SHP77 (cell line): ENCODE measurements at regions not wholly inside any gene's neighbourhood (a gene's known extent, or its start where the extent isn't known, plus 50 kb on each side); places are given as distances from the start of the nearest gene placed in this dataset.

Experiments used
- DNase-seq, 2 experiments: peaks; one replicate each; lab custom pipeline; 2025; lab: John Stamatoyannopoulos, UW

DNA sequence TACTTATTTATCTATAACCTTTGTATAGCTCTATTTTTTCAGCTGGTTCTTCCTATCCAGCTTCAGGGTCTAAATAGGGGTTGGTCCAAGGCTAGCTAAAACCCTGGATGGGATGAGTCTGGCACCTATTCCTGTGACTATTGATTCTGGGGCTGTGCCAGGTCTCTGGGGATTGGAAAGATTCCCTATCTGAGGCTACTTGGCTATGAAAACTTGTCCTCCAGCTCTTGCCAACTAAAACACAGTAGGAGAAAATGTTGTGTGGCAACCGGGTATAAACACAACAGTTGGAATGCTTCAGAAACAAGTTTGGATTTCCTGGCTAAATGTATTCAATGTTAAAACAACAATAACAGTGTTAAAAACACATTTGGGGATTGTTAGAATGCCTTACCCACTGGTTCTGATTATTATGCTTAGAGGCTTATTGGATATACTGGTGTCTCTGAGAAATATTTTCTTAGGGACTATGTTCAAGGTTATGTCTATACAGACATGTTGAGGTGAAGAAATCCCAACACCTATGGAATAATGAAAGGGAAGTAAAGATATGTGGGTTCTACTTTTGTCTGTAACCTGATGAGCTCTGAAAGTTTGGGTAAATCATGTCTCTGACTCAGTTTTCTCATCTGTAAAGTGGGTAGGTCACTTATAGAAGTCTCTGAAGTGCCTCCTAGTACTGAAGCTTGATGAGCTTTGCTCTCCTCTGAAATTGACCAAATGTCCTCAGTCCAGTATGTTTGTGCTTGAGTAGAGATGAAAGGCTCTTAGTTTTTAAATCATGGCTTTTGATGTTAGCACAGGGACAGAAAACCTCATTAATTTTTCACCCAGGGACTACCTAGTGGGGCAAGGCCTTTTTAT, 460.7 kb downstream of the MTX2 start:
- DNase-seq: peak; percentile 9 to 15

DNA sequence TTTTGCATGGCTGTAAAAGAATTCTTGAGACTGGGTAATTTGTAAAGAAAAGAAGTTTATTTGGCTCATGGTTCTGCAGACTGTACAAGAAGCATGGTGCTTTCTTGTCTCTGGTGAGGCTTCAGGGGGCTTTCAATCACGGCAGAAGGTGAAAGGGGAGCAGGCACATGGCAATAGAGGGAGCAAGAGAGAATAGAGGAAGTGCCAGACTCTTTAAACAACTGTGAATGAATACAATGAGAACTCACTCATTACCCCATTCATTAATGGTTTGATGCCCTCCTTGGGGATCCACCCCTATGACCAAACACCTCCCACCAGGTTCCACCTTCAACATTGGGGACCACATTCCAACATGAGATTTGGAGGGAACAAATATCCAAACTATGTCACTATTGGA, 463.5 kb downstream of the MTX2 start:
- no peak for DNase-seq

DNA sequence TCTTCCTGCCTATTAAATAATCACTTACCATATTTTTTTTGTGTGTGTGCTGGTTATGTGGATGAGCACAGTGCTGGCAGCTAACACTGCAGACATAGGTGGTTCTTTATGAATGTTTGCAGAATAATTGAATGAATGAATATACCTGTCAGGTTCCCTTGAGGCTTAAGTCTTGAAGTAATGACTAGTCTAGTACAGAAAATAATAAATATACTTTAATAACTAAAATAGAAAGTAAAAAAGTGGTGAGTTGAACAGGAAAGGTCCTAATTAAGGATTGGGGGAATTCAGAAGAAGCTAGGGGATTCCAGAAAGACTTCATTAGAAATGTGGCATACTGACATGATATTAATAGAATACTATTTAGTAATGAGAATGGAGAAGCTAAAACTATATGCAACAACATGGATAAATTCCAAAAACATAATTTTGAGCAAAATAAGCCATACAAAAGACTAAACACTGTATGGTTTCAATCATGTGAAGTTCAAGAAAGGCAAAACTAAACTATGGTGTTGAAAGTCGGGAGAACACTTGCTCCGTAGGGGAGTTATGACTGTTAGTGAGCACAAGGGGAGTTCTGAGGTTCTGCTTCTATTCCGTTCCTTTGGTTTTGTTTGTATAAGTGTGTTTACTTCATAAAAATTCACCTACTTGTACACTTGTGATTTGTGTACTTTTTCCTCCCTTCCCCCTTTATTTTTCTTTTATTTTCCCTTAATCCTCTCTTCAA, 464.6 kb downstream of the MTX2 start:
- no peak for DNase-seq

DNA sequence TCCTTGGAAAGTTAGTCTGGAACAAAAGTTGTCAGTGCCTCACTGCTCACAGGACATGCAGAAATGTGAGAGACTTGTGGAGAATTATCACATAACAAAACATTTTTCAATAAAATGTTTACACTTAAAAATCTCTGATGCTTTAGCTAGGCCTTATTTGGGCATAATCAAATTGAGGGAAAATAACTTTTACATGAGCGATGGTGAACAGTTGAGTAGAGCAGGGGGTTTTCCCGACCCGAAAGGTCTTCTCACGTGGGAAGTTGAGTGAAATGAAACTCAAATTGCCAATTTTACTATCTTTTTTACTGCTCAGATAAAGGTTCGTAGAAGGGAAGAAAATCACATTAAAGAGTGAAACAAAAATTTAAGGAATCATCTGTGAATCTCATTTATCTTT, 465.6 kb downstream of the MTX2 start:
- DNase-seq: no peak

DNA sequence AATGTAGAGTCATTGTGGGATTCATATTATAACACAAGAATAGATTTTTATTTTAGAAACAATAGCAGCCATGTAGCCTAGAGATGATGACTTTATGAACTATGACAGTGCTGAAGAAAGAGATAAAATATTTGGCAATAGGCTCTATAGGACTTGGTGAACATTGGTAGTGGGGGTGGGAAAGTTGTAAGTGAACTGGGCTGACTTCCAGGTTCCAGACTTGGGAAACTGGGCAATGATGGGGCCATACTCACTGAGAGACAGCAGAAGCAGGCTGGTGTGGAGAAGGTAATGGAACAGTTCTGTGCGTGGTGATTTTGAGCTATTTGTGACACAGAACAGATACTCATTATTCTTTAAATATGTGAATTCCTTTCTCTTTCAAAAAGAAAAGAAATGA, 470.3 kb upstream of the HNRNPA3 start:
- no peak for DNase-seq

DNA sequence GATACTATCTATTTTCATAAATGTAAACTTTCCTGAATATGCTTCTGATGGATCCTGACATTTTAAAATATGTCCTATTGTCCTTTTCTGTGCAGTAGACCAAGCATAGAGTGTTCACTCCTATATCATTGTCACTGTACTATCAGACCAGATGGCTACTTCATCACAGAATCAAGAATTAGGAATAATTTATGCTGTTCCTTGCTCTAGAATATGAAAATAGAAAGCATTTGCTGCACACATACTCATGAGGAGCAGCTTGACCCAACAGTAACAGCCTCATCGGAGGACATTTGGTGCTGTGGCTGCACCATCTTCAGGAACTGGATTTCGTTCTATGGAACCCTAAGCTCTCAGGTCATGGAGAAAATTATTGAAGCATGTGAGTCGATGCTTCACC, 468.9 kb upstream of the HNRNPA3 start:
- no peak for DNase-seq

DNA sequence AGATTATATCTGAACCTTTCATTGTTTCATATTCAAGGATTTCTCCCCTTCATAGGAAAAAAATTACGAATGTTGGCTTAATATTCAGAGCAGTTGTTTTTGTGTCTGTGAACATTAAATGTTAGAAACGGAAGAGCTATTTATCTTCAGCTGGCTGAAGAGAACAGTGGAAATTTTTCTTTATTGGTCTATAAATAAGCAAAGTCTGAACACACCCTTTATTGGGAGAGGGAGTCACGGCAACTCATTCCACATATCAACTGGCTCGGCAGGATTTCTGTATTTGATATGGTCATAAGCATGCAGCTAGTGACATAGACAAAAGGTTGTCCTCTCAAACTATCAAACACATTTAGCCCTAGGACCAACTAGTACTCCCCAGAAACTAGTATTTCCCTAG, 468.4 kb upstream of the HNRNPA3 start:
- no peak for DNase-seq

DNA sequence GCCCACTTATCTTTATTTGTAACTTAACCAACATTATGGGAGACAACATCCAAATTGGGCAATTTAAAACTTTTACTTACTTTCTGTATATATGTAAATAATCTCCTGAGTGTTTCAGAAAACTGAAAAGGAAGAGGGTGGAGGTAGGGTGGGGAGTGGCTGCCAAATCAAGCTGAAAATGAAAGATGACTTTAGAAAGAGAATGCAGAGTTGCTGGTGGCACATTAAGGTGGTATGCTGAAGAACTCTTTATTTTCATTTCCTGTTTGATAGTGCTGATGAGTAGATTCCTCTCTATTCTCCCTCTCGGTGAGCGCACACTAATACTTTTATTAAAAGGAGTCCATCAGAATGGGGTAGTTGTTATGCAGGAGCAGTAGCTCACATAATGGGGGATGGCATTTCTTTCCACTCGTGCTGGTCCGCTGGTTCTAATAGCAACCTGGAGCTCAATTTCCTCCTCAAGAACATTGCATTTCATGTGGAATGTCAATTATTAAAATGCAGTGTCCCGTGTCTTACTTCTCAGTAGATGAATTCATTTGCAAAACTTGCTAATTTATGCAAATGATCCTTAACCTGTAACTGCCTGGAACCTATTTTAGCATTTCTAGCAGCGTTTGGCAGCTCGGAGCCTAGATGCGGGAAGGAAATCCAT, 466.9 kb upstream of the HNRNPA3 start:
- DNase-seq: no peak

DNA sequence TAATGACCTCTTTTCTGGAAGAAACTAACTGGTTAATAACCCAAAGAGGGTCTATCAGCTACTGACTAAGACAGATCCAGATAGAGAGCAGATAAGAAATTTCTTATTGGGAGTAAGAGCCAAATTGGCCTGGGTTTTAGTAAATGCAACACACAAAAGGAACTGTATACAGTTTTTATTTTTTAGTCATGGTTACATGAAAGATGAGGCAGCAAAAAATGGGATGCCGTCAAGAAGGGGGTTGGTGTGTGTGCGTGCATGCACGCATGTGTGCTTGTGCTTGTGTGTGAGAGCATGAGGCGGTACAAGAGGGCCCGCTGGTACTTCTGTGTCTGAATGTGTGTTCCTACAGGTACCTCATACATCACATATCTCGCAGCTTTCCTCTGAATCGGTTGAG, 466.2 kb upstream of the HNRNPA3 start:
- DNase-seq: no peak

DNA sequence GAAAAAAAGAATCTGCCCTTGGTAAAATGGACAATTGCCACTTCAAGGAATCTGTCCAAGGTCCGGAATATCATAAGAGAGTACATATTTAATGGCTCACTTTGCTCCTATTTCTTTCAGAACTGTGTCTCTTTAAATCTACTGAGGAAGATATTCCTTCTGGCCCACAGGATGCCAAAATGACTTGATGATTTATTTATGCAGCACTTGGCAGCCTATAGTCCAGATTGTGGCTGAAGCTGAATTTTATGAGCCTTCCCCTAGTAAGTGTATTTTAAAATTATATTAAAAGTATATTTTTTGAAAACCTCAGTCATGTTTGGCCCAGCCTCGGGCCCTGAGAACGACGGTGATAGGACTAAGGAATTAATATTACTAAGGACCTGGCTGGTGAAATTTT, 465.1 kb upstream of the HNRNPA3 start:
- DNase-seq: no peak

DNA sequence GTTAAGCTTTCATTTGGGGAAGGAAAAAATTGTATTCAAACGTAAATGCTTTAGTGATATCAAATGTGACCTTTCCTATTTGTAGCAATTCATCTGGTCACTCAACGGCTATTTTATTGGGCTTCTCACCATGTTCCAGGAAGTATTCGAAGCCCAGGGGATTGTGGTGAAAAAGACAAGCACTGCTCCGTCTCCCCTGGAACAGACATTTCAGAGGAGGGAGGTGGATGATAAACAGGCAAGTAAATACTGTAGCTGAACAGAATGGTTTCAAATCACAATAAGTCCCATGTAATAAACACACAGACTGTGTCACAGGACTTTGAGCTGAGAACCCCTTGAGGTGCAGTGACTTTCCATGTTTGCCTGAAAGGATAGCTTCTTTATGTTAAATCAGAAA, 464.7 kb upstream of the HNRNPA3 start:
- no peak for DNase-seq

DNA sequence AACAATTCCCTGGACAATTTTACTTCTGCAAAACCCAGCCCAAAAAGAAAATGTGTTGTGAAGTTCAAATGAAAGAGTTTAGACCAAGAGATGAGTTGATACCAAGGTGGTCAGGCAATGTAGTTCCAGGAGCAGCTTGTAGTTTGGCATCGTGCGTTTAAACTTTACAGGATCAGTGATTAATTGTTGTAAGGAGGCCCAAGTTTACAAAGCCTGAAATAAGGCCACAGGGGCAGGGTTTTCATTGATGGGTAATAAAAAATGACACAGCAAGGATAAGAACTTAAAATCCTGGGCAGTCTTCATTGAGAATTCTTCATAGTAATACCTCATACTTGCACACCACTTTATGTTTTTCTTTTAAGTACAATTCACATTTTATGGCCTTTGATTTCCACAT, 463.9 kb upstream of the HNRNPA3 start:
- no peak for DNase-seq

DNA sequence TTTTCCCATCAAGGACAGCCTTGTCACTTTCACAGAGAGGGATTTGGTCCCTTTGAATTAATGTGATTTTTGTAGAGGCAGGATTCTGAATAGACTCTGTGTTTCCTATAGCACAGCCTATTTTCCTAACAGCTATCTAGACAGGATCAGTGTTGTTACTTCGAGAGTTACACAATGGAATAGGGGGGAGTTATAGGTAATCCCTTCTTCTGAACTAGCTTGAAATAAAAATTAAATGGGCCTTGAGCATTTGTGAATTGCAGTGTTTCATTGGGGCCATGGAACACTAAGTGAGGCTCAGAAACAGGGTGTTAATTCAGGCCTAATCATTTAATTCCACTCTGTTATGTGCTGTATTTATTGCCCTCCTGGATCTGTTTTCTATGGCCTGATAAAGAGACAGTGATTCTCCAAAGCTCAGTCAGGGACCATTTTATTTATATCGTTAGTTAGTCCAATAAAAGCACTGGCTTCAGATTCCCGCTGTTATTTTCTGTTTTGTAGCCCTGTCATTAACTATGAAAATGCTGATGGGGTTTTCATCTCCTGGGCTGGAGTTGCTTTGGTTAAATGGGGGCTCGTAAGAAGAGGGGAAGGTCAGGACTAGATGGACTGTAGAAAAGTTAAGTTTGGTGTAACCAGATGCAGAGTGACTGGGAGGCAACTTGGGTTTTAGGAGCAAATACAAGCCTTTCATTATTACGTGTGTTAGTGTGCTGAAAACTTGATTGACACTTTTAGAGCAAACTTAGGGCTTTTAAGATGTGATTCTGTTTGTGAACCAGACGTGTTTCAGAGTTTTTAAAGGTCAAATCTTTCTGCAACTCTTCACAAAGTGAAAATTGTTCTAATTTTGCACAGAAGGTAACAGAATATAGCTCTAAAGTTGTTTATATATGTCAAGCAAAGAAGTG, 461.0 kb upstream of the HNRNPA3 start:
- no peak for DNase-seq

DNA sequence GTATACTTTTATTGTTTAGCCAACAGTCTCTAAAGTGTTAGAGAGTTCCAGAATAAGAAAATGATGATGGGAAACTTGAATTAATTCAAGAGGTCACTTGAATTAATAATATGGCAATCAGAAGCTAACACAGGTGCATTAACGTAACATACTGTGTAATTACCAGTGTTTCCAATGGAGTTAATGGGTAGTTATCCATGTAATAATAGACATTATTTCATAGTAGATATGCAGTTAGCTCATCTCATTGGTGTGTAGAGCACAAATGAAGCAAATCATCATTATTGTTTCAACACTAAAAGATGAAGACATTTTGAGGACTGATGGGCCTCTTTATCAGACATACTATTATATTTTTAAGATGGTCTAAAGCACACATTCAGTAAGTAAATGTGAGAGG, 460.3 kb upstream of the HNRNPA3 start:
- DNase-seq: no peak

DNA sequence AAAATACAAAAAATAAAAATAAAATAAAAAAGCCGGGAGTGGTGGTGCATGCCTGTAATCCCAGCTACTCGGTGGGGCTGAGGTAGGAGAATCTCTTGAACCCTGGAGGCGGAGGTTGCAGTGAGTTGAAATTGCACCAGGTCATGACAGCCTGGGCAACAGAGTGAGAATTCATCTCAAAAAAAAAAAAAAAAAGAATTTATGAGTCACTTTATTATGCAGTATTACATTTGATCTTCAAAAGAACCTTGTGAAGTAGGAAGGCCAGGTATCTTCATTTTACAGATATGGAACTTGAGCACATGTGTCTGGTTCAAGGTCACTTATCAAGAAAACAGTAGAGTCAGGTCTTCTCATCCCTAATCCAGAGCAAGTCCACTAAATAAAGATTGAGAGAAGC, 459.4 kb upstream of the HNRNPA3 start:
- DNase-seq: no peak

DNA sequence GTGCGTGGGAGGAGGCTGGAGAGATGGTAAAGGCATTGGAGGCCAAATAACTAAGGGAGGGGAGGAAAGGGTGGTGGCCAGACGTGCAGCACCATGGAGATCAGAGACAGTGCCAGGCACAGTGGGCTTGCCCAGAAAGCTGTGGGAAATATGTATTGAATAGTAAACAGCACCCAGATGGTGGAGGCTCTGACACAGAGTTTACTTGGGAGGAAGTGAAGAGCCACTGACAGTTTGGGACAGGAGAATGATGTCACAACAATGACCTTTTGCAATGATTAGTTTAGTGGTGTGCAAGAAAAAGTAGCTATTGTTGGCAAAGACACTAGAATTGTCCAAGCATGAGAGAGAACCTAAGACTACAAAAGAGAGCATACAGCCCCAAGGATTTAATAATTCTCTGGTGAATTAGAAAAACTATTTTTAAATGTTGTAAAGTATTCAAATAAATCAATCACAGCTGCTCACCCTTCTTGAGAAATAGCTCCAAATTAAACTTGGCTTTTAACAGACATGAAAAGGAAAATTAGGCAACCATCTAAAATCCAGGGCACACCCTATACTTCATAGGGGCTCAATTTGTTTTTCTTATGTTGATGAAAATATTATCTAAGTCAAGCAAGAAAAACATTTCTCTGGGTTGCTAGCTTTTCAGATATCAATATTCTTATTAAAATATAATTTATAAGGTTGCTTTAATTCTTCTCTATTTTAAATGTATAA, 458.7 kb upstream of the HNRNPA3 start:
- peak; percentile 51 to 71 for DNase-seq

DNA sequence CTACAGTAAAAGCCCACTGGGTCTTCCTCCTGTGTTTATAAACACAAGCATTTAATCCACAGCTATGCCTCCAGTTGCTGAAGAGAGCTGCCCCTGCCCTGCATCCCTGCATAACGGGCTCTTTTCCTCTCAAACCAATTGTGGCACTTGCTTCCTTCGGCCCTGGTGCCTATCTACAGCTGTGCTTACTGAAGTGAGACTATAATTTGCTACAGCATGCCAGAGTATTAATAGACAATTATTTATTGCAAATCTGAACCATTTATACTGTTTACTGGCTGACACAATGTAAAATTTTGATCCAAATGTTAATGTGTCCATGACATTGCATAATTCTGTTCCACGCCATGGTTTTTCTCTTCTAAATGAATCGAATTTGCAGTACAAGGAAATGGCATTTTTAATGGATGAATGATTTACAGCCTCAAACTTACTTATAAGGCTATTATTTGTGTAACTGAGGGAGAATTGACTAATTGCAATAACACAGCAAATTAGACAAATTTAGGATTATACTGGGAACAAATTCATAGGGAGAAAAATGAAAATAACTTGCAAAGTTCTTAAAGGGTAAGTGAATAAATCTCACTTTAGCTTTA, 457.0 kb upstream of the HNRNPA3 start:
- DNase-seq: no peak

DNA sequence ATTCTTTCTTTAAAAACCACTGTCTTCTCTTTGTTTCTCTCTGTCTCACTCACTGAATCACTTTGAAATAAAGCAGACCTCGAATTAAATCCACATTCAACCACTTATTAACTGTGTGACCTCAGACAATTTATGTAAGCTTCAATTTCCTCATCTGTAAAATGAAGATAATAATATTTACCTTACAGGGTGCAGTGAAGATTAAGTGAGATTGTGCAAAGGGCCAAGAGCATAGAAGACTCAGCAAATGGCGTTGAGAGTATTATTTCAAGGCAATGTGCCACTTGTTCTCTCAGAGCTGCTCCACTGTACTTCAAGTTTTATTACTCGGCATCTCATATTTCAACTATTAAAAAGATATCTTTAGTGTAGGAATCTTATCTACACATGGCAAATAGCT, 454.2 kb upstream of the HNRNPA3 start:
- DNase-seq: no peak

DNA sequence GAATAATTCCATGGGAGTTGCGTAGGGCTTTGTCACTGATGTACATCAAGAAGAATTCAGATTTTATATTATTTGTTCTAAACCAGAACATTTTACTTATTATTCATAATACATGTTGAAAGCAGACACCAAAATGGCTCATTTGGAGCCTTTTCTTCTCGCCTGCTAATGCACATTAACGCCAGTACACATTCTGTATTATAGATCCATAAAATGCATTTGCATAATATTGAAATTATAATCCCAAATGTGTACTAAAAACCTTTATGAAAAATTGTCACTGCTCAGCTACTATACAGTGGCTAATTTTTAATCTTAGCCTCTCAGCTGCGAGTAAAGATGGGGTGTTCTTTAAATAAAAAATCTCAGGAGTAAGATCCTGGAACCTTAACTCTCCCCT, 452.2 kb upstream of the HNRNPA3 start:
- no peak for DNase-seq

DNA sequence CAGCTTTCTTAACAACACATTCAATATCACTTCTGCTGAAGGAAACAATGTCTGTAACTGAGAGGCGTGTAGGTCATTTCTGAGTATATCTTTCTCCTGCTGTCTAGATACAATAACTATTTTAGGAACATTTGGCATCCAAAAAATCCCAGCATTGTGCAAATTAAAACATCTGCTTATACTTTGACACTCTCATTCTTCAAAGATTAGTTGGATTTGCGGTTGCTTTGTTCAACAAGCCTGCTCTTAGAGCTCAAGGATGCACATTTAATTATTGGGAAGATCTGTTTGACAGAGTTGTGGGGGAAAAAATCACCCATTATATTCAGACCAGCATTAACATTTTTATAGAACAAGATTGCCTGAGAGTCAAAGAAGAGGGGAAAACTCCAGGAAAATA, 449.5 kb upstream of the HNRNPA3 start:
- DNase-seq: no peak

DNA sequence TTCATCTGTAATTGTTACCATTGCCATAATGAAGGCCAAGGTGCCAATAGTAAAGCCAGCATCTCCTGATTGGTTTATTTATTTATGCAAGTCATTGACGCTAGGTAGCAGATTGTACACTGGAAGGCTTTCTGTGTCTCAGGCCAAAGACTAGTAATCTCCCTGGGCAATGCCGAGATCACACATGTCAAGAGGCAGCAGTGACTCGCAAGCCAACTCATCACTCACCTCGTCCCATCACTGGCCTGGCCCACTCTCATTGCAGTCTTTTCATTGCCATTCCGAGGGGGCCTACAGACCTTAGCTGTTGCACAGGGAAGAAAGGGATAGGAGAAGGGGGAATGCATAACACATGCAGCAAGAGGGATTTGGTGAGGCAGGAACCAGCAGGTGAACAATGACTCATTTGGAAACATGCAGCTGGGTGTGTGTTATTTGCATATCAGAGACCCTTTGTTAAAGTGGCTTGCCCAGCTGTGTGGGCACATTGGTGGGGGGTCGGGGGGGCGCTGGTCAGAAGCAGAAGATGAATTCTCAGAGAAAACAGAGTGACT, 448.7 kb upstream of the HNRNPA3 start:
- peak; percentile 77 to 84 for DNase-seq
